ENCODE measurements at regions not wholly inside any gene's neighbourhood (a gene's known extent, or its start where the extent isn't known, plus 50 kb on each side); places are given as distances from the start of the nearest gene placed in this dataset.

DNA sequence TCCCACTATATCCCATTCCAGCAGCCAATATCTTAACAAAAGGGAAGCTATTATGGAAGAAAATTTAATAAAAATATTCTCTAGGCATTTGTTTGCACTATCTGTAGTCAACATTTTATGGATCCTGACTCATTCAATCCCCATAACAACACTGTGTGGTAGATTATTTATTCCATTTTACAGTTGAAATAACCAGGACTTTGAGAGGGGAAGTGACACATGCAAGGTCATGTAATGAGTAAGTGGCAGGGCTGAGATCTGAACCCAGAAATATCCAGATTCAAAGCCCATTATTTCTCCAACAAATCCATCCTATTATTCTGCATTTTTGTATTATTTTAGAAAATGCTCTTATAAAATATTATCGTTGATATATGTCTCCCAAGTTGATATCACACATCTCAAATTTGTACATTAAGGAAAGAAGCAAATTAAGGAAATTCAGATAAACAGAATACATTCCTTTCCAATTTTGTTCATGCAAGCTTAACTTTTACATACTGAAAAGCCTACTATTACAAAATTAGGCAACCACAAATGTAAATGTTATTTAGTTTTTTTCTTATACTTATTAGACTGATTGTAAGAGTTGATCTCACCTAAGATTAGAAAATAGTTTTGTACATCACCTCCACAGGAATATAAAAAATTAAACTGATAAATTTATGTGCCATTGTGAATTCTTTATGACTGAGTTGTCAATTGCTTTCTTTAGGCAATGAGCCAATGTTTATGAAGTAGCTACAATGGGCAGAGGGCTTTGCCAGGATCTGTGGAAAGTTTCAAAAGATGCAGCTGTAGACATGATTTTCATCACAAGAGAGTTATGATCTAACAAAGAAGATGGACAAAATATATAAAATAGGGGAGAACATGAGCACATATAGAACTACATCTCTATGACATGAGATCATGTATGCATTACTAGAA lies 55.1 kb upstream of the E2F7 start:
- 83 to 92% methylated on average over 1 of the region's 1 CpG for WGBS, 2 donors
- DNase-seq, result no peak
- Histone ChIP-seq H3K27me3 (no peaks in the 10 kb centered on the region), H3K4me3 (no peak overlapping the region), H3K27ac (no peak overlapping the region), H3K4me1 (no peaks in the 10 kb centered on the region), H3K9me3 (no peaks in the 10 kb centered on the region), H3K36me3 (no peaks in the 10 kb centered on the region)
- no peak for TF ChIP-seq EP300 (IDR thresholded peaks at IDR 0.05)
- TF ChIP-seq POLR2AphosphoS5 (IDR thresholded peaks at IDR 0.05), result no peak
- ATAC-seq (ENCODE audit: low FRiP score in 2 of 2), result no peak

DNA sequence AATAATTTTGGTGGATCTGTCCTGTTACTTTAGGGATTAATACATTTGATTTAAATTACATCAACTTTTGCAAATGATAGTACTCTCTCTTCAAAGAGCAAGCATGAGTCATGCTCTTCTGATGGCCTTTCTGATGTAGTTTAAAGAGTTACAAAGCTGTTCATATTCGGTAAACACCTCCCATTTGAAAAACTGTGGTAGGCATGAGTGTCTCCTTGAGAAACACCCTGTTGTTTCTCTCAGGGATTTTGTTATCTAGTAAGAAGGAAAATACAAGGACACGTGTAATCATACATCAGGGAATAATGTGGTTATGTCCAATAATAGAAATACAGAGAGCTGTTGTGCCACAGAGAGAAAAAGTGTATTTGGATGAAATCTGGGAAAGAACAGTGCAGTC lies 53.3 kb upstream of the E2F7 start:
- WGBS, 2 donors, result 77 to 80% methylated on average over 2 of the region's 2 CpGs
- no peaks in the 10 kb centered on the region for H3K36me3 ChIP-seq
- no peak overlapping the region for H3K27ac ChIP-seq
- H3K4me1 ChIP-seq, result no peaks in the 10 kb centered on the region
- ATAC-seq (ENCODE audit: low FRiP score in 2 of 2), result no peak
- no peak for DNase-seq
- no peaks in the 10 kb centered on the region for H3K27me3 ChIP-seq
- TF ChIP-seq EP300 (IDR thresholded peaks at IDR 0.05) (no peak), POLR2A (IDR thresholded peaks at IDR 0.05) (no peak), POLR2AphosphoS5 (IDR thresholded peaks at IDR 0.05) (no peak)
- TF ChIP-seq, protein P1, sequence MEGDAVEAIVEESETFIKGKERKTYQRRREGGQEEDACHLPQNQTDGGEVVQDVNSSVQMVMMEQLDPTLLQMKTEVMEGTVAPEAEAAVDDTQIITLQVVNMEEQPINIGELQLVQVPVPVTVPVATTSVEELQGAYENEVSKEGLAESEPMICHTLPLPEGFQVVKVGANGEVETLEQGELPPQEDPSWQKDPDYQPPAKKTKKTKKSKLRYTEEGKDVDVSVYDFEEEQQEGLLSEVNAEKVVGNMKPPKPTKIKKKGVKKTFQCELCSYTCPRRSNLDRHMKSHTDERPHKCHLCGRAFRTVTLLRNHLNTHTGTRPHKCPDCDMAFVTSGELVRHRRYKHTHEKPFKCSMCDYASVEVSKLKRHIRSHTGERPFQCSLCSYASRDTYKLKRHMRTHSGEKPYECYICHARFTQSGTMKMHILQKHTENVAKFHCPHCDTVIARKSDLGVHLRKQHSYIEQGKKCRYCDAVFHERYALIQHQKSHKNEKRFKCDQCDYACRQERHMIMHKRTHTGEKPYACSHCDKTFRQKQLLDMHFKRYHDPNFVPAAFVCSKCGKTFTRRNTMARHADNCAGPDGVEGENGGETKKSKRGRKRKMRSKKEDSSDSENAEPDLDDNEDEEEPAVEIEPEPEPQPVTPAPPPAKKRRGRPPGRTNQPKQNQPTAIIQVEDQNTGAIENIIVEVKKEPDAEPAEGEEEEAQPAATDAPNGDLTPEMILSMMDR (IDR thresholded peaks at IDR 0.05), result no peak
- no peaks in the 10 kb centered on the region for H3K9me3 ChIP-seq
- no peak overlapping the region for H3K4me3 ChIP-seq

DNA sequence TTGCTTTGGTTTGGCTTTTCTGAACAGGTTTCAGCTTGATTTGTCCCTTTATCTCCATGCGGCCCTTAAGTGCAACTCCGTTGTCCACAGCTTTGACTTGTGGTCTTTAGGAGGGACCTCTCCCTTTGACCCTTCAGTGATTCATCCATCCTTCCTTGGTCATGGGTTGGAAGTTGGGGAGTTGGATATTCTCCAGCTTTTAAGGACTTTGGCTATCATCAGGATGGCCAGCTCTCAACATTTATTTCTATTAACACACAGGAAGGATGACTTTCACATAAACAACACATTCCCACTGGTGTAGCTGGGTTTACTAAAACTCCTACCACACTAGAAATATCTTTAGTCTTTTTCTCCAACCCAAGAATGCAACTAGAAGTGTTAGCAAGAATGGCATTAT lies 50.9 kb upstream of the E2F7 start:
- DNase-seq (no peak), ATAC-seq (ENCODE audit: low FRiP score in 2 of 2) (no peak)
- H3K27ac ChIP-seq, result no peak overlapping the region
- TF ChIP-seq POLR2A (IDR thresholded peaks at IDR 0.05) (no peak), POLR2AphosphoS5 (IDR thresholded peaks at IDR 0.05) (no peak), EP300 (IDR thresholded peaks at IDR 0.05) (no peak)
- TF ChIP-seq, protein P1 (IDR thresholded peaks at IDR 0.05), result no peak
- no peak overlapping the region for H3K4me3 ChIP-seq
- H3K36me3 ChIP-seq, result no peaks in the 10 kb centered on the region
- no peaks in the 10 kb centered on the region for H3K9me3 ChIP-seq
- H3K4me1 ChIP-seq, result no peaks in the 10 kb centered on the region
- H3K27me3 ChIP-seq, result no peaks in the 10 kb centered on the region
- 66 to 77% methylated on average over 2 of the region's 2 CpGs for WGBS, 2 donors

DNA sequence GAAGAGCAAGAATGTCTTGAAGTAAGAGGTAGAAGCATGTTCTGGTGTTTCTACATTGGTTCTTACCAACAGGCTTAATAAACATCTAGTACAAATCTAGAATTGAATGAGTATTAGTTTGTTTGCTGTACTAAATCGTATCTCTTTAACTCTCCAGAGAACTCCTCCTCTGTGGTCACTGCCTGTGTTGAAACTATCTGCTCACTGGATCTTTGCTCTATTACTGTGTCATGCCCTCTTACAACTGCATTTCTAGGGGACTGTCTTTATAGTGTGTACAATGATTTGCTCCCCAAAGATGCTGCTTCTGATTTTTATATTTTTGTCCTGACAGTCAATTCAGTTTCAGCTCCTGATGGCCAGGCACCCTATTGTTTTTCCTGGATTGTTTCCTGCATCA lies 50.1 kb upstream of the E2F7 start:
- Histone ChIP-seq H3K27me3 (no peaks in the 10 kb centered on the region), H3K27ac (no peak overlapping the region), H3K9me3 (no peaks in the 10 kb centered on the region), H3K36me3 (no peaks in the 10 kb centered on the region), H3K4me1 (no peaks in the 10 kb centered on the region), H3K4me3 (no peak overlapping the region)
- TF ChIP-seq EP300 (IDR thresholded peaks at IDR 0.05) (no peak), POLR2AphosphoS5 (IDR thresholded peaks at IDR 0.05) (no peak), POLR2A (IDR thresholded peaks at IDR 0.05) (no peak)
- TF ChIP-seq, protein P1 (IDR thresholded peaks at IDR 0.05), result no peak
- DNase-seq, result no peak
- WGBS, 2 donors, result 75 to 91% methylated on average over 1 of the region's 1 CpG
- no peak for ATAC-seq (ENCODE audit: low FRiP score in 2 of 2)
